GM12878 (cell line): ENCODE measurements at regions not wholly inside any gene's neighbourhood (a gene's known extent, or its start where the extent isn't known, plus 50 kb on each side); places are given as distances from the start of the nearest gene placed in this dataset.
"Not testable (repeated sequence)": the region's sequence is repeated elsewhere in the genome, so short reads cannot be mapped to it uniquely, and the experiment has no call there.

ENCODE experiments used
- ATAC-seq: fragments of 200-7000 bp; cut with Tn5 transposase; 3 replicates; pipeline ENCODE4 v1.9.1; 2020; ENCODE audit warnings: mild to moderate bottlenecking, moderate library complexity
- BruUV-seq: library from RNA; stranded (reverse); fragments of 400-500 nt; replicated peaks from 2 replicates; lab custom pipeline; 2021; lab: Mats Ljungman, UMichigan
- CTCF ChIA-PET: fragments of 300-600 bp; sonication (Branson Sonifier 250); formaldehyde crosslinking; extraction: SDS; loops from one replicate; lab custom pipeline; 2021; ENCODE audit warnings: inconsistent platforms; lab: Yijun Ruan, JAX
- POLR2A ChIA-PET: fragments of 350-600 bp; formaldehyde crosslinking; extraction: SDS; loops from one replicate; lab custom pipeline; 2021; ENCODE audit warnings: inconsistent platforms; lab: Charles Lee
- RAD21 ChIA-PET: fragments of 300-600 bp; sonication (Branson Sonifier 250); formaldehyde crosslinking; loops from one replicate; lab custom pipeline; 2023; ENCODE audit warnings: antibody characterized with exemption; ENCODE audit not compliant: unreplicated experiment; lab: Charles Lee
- SMC1A ChIA-PET: fragments of 300-600 bp; sonication (Branson Sonifier 250); formaldehyde crosslinking; loops from one replicate; lab custom pipeline; 2023; ENCODE audit not compliant: unreplicated experiment, uncharacterized antibody; lab: Charles Lee
- DNase-seq: peaks from one replicate; pipeline ENCODE4 v3.0.0-alpha.2; 2011; ENCODE audit warnings: low read depth, low spot score
- FAIRE-seq: peaks from 3 replicates; lab custom pipeline; 2011; peaks lifted over from hg19 to GRCh38; lab: Jason Lieb, UNC
- H2AFZ ChIP-seq: 2 replicates; pipeline ENCODE4 v1.6.0; 2011; ENCODE audit warnings: low read depth, low read length, control low read depth; ENCODE audit not compliant: control insufficient read depth
- H3K27ac ChIP-seq: 2 replicates; pipeline ENCODE4 v1.5.1; 2011; ENCODE audit warnings: control low read depth; ENCODE audit not compliant: control insufficient read depth, insufficient read depth
- H3K27me3 ChIP-seq, 2 experiments: replicated peaks in 1 of 2; 2 replicates each; pipeline versions ENCODE4 v1.6.0 to v1.6.1; 2011; ENCODE audit warnings: low read length in 1 of 2; ENCODE audit not compliant: control insufficient read depth in 2 of 2, insufficient read depth in 2 of 2
- H3K36me3 ChIP-seq, 2 experiments: 2 replicates each; pipeline ENCODE4 v1.5.1; 2011; ENCODE audit warnings: low read length in 1 of 2; ENCODE audit not compliant: control insufficient read depth in 2 of 2, insufficient read depth in 2 of 2
- H3K4me1 ChIP-seq: 2 replicates; pipeline ENCODE4 v1.6.1; 2011; ENCODE audit warnings: mild to moderate bottlenecking, low read length, moderate library complexity, mixed read lengths; ENCODE audit not compliant: control insufficient read depth, insufficient read depth
- H3K4me2 ChIP-seq: 2 replicates; pipeline ENCODE4 v1.6.0; 2011; ENCODE audit warnings: control low read depth; ENCODE audit not compliant: control insufficient read depth, insufficient read depth
- H3K4me3 ChIP-seq: fragments of 200-600 bp; sonication (generic); 2 replicates; pipeline ENCODE4 v1.5.1; 2016
- H3K79me2 ChIP-seq: 2 replicates; pipeline ENCODE4 v1.6.0; 2011; ENCODE audit warnings: low read length; ENCODE audit not compliant: control insufficient read depth, insufficient read depth
- H3K9ac ChIP-seq: 2 replicates; pipeline ENCODE4 v1.8.0; 2011; ENCODE audit warnings: low read length, control low read depth, mixed read lengths; ENCODE audit not compliant: control insufficient read depth, insufficient read depth
- H3K9me3 ChIP-seq: replicated peaks from 3 replicates; pipeline ENCODE4 v1.5.1; 2011; ENCODE audit warnings: mild to moderate bottlenecking, low read length; ENCODE audit not compliant: control insufficient read depth, insufficient read depth
- H4K20me1 ChIP-seq: 2 replicates; pipeline ENCODE4 v1.6.0; 2011; ENCODE audit not compliant: control insufficient read depth, insufficient read depth
- BHLHE40 ChIP-seq, 2 experiments: fragments of 450-650 bp in 1 of 2; IDR thresholded peaks; 2 replicates each; pipeline ENCODE4 v1.6.1; 2011 to 2017; ENCODE audit warnings: low read depth in 2 of 2, borderline replicate concordance in 1 of 2, improper control_type of control experiment in 1 of 2, low read length in 1 of 2, mild to moderate bottlenecking in 1 of 2
- BRCA1 ChIP-seq: IDR thresholded peaks from 2 replicates; pipeline ENCODE4 v1.6.1; 2011; ENCODE audit warnings: low read depth, low read length, improper control_type of control experiment
- FOXK2 ChIP-seq: fragments of 450-650 bp; IDR thresholded peaks from 2 replicates; pipeline ENCODE4 v1.6.1; 2017; ENCODE audit warnings: mild to moderate bottlenecking, moderate library complexity
- KAT2A ChIP-seq: conservative IDR thresholded peaks from 2 replicates; pipeline ENCODE4 v1.6.1; 2011; ENCODE audit warnings: low read depth, low read length; ENCODE audit not compliant: control insufficient read depth
- NR2C1 ChIP-seq: fragments of 450-650 bp; IDR thresholded peaks from 2 replicates; pipeline ENCODE4 v1.6.1; 2017; ENCODE audit warnings: antibody characterized with exemption, mild to moderate bottlenecking, moderate library complexity
- POLR2AphosphoS5 ChIP-seq: IDR thresholded peaks from 2 replicates; pipeline ENCODE4 v1.6.1; 2011; ENCODE audit warnings: mild to moderate bottlenecking, low read length, inconsistent platforms
- SPI1 ChIP-seq: IDR thresholded peaks from 2 replicates; pipeline ENCODE4 v1.6.1; 2011; ENCODE audit warnings: low read depth, mild to moderate bottlenecking, low read length, moderate library complexity, borderline replicate concordance; ENCODE audit not compliant: insufficient read depth
- SUZ12 ChIP-seq: fragments of 200-600 bp; sonication (generic); IDR thresholded peaks from one replicate; pipeline ENCODE4 v1.6.1; 2018; ENCODE audit warnings: antibody characterized with exemption, mild to moderate bottlenecking; ENCODE audit not compliant: unreplicated experiment
- TARDBP ChIP-seq: IDR thresholded peaks from 2 replicates; pipeline ENCODE4 v1.6.1; 2016; ENCODE audit warnings: borderline replicate concordance
- WGBS: methylation state at CpG from one replicate; pipeline ENCODE4 v1.1.6; 2016; ENCODE audit warnings: low lambda C conversion rate; ENCODE audit not compliant: insufficient replicate concordance, insufficient coverage; ENCODE audit errors: missing lambda C conversion rate; 5-methylcytosine and 5-hydroxymethylcytosine counted together
- in situ Hi-C: fragments of 300-500 bp; cut with MboI; formaldehyde crosslinking; loops from 9 replicates; pipeline ENCODE4 v1.14.3; 2018; ENCODE audit warnings: mixed read lengths
- intact Hi-C: fragments of 100-400 bp; cut with micrococcal nuclease; formaldehyde crosslinking; loops from one replicate; pipeline ENCODE4 v1.14.2; 2022; ENCODE audit not compliant: unreplicated experiment

GRCh38 chr2:138095336-138095735 is 131.1 kb downstream of the HNMT start:
- no peaks in the 10 kb centered on the region for H3K4me1 ChIP-seq
- ChIA-PET POLR2A (interaction anchor here (0.6 kb wide), 1 partner anchor 93 kb away, joined by 3 read pairs; no protein-coding TSS in a partner anchor), RAD21 (no interaction called here), CTCF (interaction anchor here (1.2 kb wide), 2 partner anchors 29 to 207 kb away, joined by 3 to 5 read pairs; no protein-coding TSS in a partner anchor), SMC1A (interaction anchor here (0.6 to 1.6 kb wide), 6 partner anchors 9 to 279 kb away, joined by 3 to 4 read pairs (median 3); no protein-coding TSS in a partner anchor)
- no TSS peak for BruUV-seq
- FAIRE-seq (no peak), DNase-seq (no peak), ATAC-seq (no peak)
- H3K27me3 ChIP-seq: no peaks in the 10 kb centered on the region
- H3K9me3 ChIP-seq: no peaks in the 10 kb centered on the region
- H3K27ac ChIP-seq: no peak overlapping the region
- no peaks in the 10 kb centered on the region for H3K79me2 ChIP-seq
- no peak overlapping the region for H2AFZ ChIP-seq
- H3K4me3 ChIP-seq: no peak overlapping the region
- in situ Hi-C loops: no loop called here
- H3K36me3 ChIP-seq: no peaks in the 10 kb centered on the region
- no peak for TF ChIP-seq KAT2A
- no peak for TF ChIP-seq SPI1
- TF ChIP-seq FOXK2: no peak
- TF ChIP-seq NR2C1: no peak
- TF ChIP-seq TARDBP: no peak
- no peak for TF ChIP-seq POLR2AphosphoS5
- TF ChIP-seq SUZ12: no peak
- no peak for TF ChIP-seq BRCA1
- no peak for TF ChIP-seq BHLHE40 (IDR thresholded peaks at IDR 0.05; ENCODE audit: borderline replicate concordance in 1 of 2, low read depth in 2 of 2, low read length in 1 of 2)
- H4K20me1 ChIP-seq: no peaks in the 10 kb centered on the region
- no peak overlapping the region for H3K9ac ChIP-seq
- no peak overlapping the region for H3K4me2 ChIP-seq
- intact Hi-C loops: loop anchor here (10.0 kb wide), 1 partner anchor 689 kb away; the partner anchor contains the start of gene NXPH2

- H3K9me3 ChIP-seq, H3K4me1 ChIP-seq, H3K4me3 ChIP-seq, SMC1A ChIA-PET, H3K79me2 ChIP-seq, POLR2A ChIA-PET, ATAC-seq, H2AFZ ChIP-seq, H3K27me3 ChIP-seq, H3K36me3 ChIP-seq, H4K20me1 ChIP-seq, RAD21 ChIA-PET, FAIRE-seq, BruUV-seq, DNase-seq, H3K4me2 ChIP-seq, H3K9ac ChIP-seq, H3K27ac ChIP-seq, in situ Hi-C loops: not testable (repeated sequence)
- intact Hi-C loops: loop anchor here (10.0 kb wide), 1 partner anchor 686 kb away; the partner anchor contains the start of gene NXPH2
- WGBS: 87% methylated on average over 3 of the region's 3 CpGs
- CTCF ChIA-PET: interaction anchor here (1.1 kb wide), 1 partner anchor 275 kb away, joined by 6 read pairs; no protein-coding TSS in a partner anchor
Measured at GRCh38 chr2:138099288-138099687, 135.0 kb downstream of the HNMT start.
